AG20443 (cell line): ENCODE measurements at regions not wholly inside any gene's neighbourhood (a gene's known extent, or its start where the extent isn't known, plus 50 kb on each side); places are given as distances from the start of the nearest gene placed in this dataset.

Source experiments
- DNase-seq: peaks from one replicate; pipeline ENCODE4 v3.0.0; 2012; ENCODE audit warnings: low spot score, mixed read lengths

GRCh38 chr6:19454721-19455392 lies 382.3 kb upstream of the ID4 start:
- no peak for DNase-seq

GRCh38 chr6:19463250-19463649 lies 373.9 kb upstream of the ID4 start:
- no peak for DNase-seq

- no peak for DNase-seq
These were observed 373.2 kb upstream of the ID4 start for GRCh38 chr6:19463925-19464324.

GRCh38 chr6:19465256-19465655 lies 371.9 kb upstream of the ID4 start:
- no peak for DNase-seq

- peak; percentile 70 for DNase-seq
These were observed 371.4 kb upstream of the ID4 start for GRCh38 chr6:19465760-19466159.

- no peak for DNase-seq
These were observed 366.8 kb upstream of the ID4 start for GRCh38 chr6:19470333-19470732.

- DNase-seq = peak; percentile 38
These were observed 365.0 kb upstream of the ID4 start for GRCh38 chr6:19472153-19472552.

- no peak for DNase-seq
These were observed 364.3 kb upstream of the ID4 start for GRCh38 chr6:19472850-19473249.

GRCh38 chr6:19477563-19477962 lies 359.6 kb upstream of the ID4 start:
- DNase-seq = no peak

- no peak for DNase-seq
These were observed 358.9 kb upstream of the ID4 start for GRCh38 chr6:19478273-19478672.

- peak; percentile 50 for DNase-seq
These were observed 358.2 kb upstream of the ID4 start for GRCh38 chr6:19478992-19479391.

- DNase-seq = no peak
These were observed 357.6 kb upstream of the ID4 start for GRCh38 chr6:19479551-19479950.

- no peak for DNase-seq
These were observed 344.3 kb upstream of the ID4 start for GRCh38 chr6:19492636-19493405.

- no peak for DNase-seq
These were observed 335.4 kb upstream of the ID4 start for GRCh38 chr6:19501737-19502245.

- DNase-seq = no peak
These were observed 334.9 kb upstream of the ID4 start for GRCh38 chr6:19502301-19502700.

GRCh38 chr6:19515939-19516338 lies 321.2 kb upstream of the ID4 start:
- DNase-seq = no peak

- DNase-seq = peak; percentile 32
These were observed 317.2 kb upstream of the ID4 start for GRCh38 chr6:19519941-19520340.

GRCh38 chr6:19524366-19525186 lies 312.6 kb upstream of the ID4 start:
- DNase-seq = no peak

- no peak for DNase-seq
These were observed 311.5 kb upstream of the ID4 start for GRCh38 chr6:19525673-19526072.

GRCh38 chr6:19530188-19530587 lies 307.0 kb upstream of the ID4 start:
- DNase-seq = no peak

GRCh38 chr6:19535351-19535750 lies 301.8 kb upstream of the ID4 start:
- DNase-seq = no peak

GRCh38 chr6:19536838-19537237 lies 300.3 kb upstream of the ID4 start:
- DNase-seq = no peak

GRCh38 chr6:19538096-19538495 lies 299.1 kb upstream of the ID4 start:
- no peak for DNase-seq
